22Rv1 (cell line): ENCODE measurements at regions not wholly inside any gene's neighbourhood (a gene's known extent, or its start where the extent isn't known, plus 50 kb on each side); places are given as distances from the start of the nearest gene placed in this dataset.

ENCODE experiments used
- ZFX ChIP-seq: fragments of 450-650 bp; IDR thresholded peaks from 2 replicates; pipeline ENCODE4 v1.6.1; 2017; ENCODE audit warnings: antibody characterized with exemption, borderline replicate concordance
- TF ChIP-seq, protein P1 (sequence below): fragments of 450-650 bp; IDR thresholded peaks from 2 replicates; pipeline ENCODE4 v1.5.1; 2017; ENCODE audit warnings: mild to moderate bottlenecking

DNA sequence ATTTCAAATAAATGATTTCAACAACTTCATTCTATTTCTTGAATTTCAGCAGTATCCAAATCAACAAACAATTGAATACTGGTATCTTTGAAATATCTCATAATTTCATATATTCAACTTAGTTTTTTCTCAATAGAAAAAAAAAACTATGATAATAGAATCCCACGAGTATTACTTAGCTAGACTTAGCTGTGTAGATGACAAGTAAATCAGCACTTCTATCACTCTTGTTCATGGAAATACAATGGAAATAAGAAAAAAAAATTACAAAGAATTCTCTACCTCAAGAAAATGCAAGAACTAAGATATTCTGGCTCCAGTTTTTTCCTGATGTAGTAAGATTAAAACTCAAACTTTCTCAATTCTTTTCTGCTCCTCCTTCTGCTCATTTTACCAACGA is 256.2 kb upstream of the KYNU start:
- TF ChIP-seq, protein P1, sequence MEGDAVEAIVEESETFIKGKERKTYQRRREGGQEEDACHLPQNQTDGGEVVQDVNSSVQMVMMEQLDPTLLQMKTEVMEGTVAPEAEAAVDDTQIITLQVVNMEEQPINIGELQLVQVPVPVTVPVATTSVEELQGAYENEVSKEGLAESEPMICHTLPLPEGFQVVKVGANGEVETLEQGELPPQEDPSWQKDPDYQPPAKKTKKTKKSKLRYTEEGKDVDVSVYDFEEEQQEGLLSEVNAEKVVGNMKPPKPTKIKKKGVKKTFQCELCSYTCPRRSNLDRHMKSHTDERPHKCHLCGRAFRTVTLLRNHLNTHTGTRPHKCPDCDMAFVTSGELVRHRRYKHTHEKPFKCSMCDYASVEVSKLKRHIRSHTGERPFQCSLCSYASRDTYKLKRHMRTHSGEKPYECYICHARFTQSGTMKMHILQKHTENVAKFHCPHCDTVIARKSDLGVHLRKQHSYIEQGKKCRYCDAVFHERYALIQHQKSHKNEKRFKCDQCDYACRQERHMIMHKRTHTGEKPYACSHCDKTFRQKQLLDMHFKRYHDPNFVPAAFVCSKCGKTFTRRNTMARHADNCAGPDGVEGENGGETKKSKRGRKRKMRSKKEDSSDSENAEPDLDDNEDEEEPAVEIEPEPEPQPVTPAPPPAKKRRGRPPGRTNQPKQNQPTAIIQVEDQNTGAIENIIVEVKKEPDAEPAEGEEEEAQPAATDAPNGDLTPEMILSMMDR = no peak
- TF ChIP-seq ZFX = no peak
